ENCODE measurements at regions not wholly inside any gene's neighbourhood (a gene's known extent, or its start where the extent isn't known, plus 50 kb on each side); places are given as distances from the start of the nearest gene placed in this dataset.

GRCh38 chr1:209382231-209383100, 201.0 kb upstream of the CAMK1G start:
- no peaks in the 10 kb centered on the region for H3K79me2 ChIP-seq (ENCODE audit: low read length)
- H3K27ac ChIP-seq (ENCODE audit: low read length), result no peak overlapping the region
- H3K4me3 ChIP-seq (ENCODE audit: low read length), result no peak overlapping the region
- H3K4me2 ChIP-seq (ENCODE audit: low read depth, low read length), result no peak overlapping the region
- no peak for DNase-seq
- H3K27me3 ChIP-seq (replicated peaks; ENCODE audit: insufficient read depth, low read length), result no peaks in the 10 kb centered on the region
- TF ChIP-seq CTCF (IDR thresholded peaks at IDR 0.05; ENCODE audit: low read length) (no peak), EZH2 (optimal IDR thresholded peaks at IDR 0.05; ENCODE audit: low read depth, low read length) (no peak), EZH2phosphoT487 (IDR thresholded peaks at IDR 0.05; ENCODE audit: low read length) (no peak)
- no peak overlapping the region for H2AFZ ChIP-seq (ENCODE audit: low read length)
- no peaks in the 10 kb centered on the region for H3K36me3 ChIP-seq (replicated peaks; ENCODE audit: insufficient read depth, low read length)
- H3K9me3 ChIP-seq (replicated peaks; ENCODE audit: insufficient read depth, low read length), result no peaks in the 10 kb centered on the region
- no peaks in the 10 kb centered on the region for H3F3A ChIP-seq (ENCODE audit: insufficient read depth, low read length)
- H3K4me1 ChIP-seq (ENCODE audit: low read length), result no peaks in the 10 kb centered on the region
- no peak overlapping the region for H3K9ac ChIP-seq (ENCODE audit: low read length)
- H4K20me1 ChIP-seq (ENCODE audit: insufficient read depth, low read length), result no peaks in the 10 kb centered on the region
- no peaks in the 10 kb centered on the region for H3K9me2 ChIP-seq (replicated peaks; ENCODE audit: insufficient read depth, low read length)

- Histone ChIP-seq H3K79me2 (ENCODE audit: low read length) (no peaks in the 10 kb centered on the region), H3K36me3 (replicated peaks; ENCODE audit: insufficient read depth, low read length) (no peaks in the 10 kb centered on the region), H3K9me2 (replicated peaks; ENCODE audit: insufficient read depth, low read length) (no peaks in the 10 kb centered on the region), H2AFZ (ENCODE audit: low read length) (no peak overlapping the region), H3K27me3 (replicated peaks; ENCODE audit: insufficient read depth, low read length) (no peaks in the 10 kb centered on the region), H3K9me3 (replicated peaks; ENCODE audit: insufficient read depth, low read length) (no peaks in the 10 kb centered on the region), H3K27ac (ENCODE audit: low read length) (no peak overlapping the region), H3K9ac (ENCODE audit: low read length) (no peak overlapping the region), H3K4me1 (ENCODE audit: low read length) (no peaks in the 10 kb centered on the region), H4K20me1 (ENCODE audit: insufficient read depth, low read length) (no peaks in the 10 kb centered on the region), H3K4me3 (ENCODE audit: low read length) (no peak overlapping the region), H3F3A (ENCODE audit: insufficient read depth, low read length) (no peaks in the 10 kb centered on the region), H3K4me2 (ENCODE audit: low read depth, low read length) (no peak overlapping the region)
- DNase-seq, result no peak
- TF ChIP-seq CTCF (IDR thresholded peaks at IDR 0.05; ENCODE audit: low read length) (no peak), EZH2 (optimal IDR thresholded peaks at IDR 0.05; ENCODE audit: low read depth, low read length) (no peak), EZH2phosphoT487 (IDR thresholded peaks at IDR 0.05; ENCODE audit: low read length) (no peak)
Measured at GRCh38 chr1:209383422-209383821, 200.1 kb upstream of the CAMK1G start.

GRCh38 chr1:209383907-209384709, 199.4 kb upstream of the CAMK1G start:
- Histone ChIP-seq H3K9me3 (replicated peaks; ENCODE audit: insufficient read depth, low read length) (no peaks in the 10 kb centered on the region), H3F3A (ENCODE audit: insufficient read depth, low read length) (no peaks in the 10 kb centered on the region), H4K20me1 (ENCODE audit: insufficient read depth, low read length) (no peaks in the 10 kb centered on the region), H3K9me2 (replicated peaks; ENCODE audit: insufficient read depth, low read length) (no peaks in the 10 kb centered on the region), H3K27me3 (replicated peaks; ENCODE audit: insufficient read depth, low read length) (no peaks in the 10 kb centered on the region), H3K27ac (ENCODE audit: low read length) (no peak overlapping the region), H2AFZ (ENCODE audit: low read length) (no peak overlapping the region), H3K4me3 (ENCODE audit: low read length) (no peak overlapping the region), H3K4me2 (ENCODE audit: low read depth, low read length) (no peak overlapping the region), H3K79me2 (ENCODE audit: low read length) (no peaks in the 10 kb centered on the region), H3K4me1 (ENCODE audit: low read length) (no peaks in the 10 kb centered on the region), H3K9ac (ENCODE audit: low read length) (no peak overlapping the region), H3K36me3 (replicated peaks; ENCODE audit: insufficient read depth, low read length) (no peaks in the 10 kb centered on the region)
- no peak for DNase-seq
- TF ChIP-seq EZH2phosphoT487 (IDR thresholded peaks at IDR 0.05; ENCODE audit: low read length) (no peak), EZH2 (optimal IDR thresholded peaks at IDR 0.05; ENCODE audit: low read depth, low read length) (no peak), CTCF (IDR thresholded peaks at IDR 0.05; ENCODE audit: low read length) (no peak)

All from MM.1S (cell line).